Stimulated activated CD4-positive, alpha-beta T cell treated with anti-CD3 and anti-CD28 coated beads, Interleukin-2, amount 100 ng/mL, for 4 hours (primary cell): ENCODE measurements at regions not wholly inside any gene's neighbourhood (a gene's known extent, or its start where the extent isn't known, plus 50 kb on each side); places are given as distances from the start of the nearest gene placed in this dataset.

ENCODE experiments used
- DNase-seq: peaks from one replicate; pipeline ENCODE4 v3.0.0-alpha.2; 2020; ENCODE audit warnings: low read depth

- DNase-seq, result no peak
Observed at GRCh38 chr7:156223935-156224832, 411.9 kb upstream of the SHH start.

GRCh38 chr7:156222611-156223010 lies 410.3 kb upstream of the SHH start:
- DNase-seq, result no peak

DNA sequence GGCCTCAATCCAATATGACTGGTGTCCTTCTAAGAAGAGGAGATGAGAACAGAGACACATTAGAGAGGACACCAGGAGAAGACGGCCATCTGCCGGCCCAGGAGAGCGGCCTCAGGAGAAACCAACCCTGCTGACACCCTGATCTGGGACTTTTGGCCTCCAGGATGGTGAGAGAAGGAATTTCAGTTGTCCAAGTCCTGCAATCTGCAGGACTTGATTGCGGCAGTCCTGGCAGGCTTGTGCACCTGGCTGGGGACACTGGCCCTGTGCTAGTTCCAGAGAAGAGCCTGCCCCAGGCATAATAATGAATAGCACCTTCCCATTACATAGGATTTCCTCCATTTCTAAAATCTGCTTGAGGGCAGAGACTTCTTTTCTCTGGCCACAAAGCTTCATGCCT lies 409.9 kb upstream of the SHH start:
- no peak for DNase-seq

DNA sequence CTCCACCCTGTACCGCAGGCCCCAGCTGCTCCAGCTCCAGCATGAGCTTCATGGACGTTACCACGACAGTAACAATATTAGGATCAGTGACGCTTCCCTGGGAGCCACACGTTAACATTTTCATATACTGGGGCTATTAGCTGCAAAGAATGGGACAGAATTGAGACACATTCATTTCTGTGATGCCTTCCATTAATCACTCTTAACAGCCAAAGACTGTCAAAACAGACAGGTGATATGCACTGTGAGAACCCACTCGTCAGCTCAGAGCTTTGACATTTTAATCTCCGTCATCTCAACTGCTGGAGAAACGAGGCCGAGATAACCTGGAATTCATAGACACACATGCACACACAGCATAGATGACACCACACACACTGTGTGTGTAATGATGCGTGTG lies 408.4 kb upstream of the SHH start:
- no peak for DNase-seq

DNA sequence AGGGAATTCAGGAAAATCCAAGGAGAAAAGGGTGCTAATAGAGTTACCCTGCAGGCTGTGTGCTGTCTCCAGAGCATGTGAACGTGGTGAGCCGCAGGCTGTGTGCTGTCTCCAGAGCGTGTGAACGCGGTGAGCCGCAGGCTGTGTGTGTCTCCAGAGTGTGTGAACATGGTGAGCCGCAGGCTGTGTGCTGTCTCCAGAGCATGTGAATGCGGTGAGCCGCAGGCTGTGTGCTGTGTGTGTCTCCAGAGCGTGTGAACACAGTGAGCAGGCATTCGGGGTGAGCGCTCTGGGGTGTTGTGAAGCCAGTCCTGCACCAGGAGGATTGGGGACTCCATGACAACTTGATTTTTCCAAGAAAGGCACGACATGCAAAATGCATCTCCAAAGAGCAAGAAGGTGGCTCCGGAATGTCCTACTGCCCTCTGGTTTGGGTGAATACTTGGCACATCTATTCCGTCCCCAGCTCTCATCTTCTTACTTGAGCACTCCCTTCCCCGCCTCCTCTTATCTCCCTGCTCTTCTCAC lies 407.9 kb upstream of the SHH start:
- DNase-seq, result no peak

GRCh38 chr7:156219307-156220077 lies 407.2 kb upstream of the SHH start:
- DNase-seq, result no peak

GRCh38 chr7:156218544-156219306 lies 406.5 kb upstream of the SHH start:
- DNase-seq, result no peak

DNA sequence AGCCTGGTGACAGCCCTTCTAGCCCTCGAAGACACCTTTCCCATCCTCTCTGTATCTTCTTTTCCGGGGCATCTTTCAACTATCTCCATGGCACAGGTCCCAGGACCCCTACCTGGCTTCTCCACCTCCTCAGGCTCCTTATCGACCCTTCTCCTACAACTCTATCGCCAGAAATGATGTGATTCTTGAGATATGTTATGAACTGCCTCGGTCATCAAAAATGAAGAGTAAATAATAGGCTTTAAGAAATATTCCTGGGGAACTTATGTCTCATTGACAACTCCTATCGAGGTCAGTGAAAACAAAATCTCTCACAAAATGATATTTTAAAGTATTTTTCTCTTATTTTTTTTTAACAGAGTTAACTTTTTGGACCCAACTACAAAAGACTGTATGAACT lies 405.5 kb upstream of the SHH start:
- no peak for DNase-seq

DNA sequence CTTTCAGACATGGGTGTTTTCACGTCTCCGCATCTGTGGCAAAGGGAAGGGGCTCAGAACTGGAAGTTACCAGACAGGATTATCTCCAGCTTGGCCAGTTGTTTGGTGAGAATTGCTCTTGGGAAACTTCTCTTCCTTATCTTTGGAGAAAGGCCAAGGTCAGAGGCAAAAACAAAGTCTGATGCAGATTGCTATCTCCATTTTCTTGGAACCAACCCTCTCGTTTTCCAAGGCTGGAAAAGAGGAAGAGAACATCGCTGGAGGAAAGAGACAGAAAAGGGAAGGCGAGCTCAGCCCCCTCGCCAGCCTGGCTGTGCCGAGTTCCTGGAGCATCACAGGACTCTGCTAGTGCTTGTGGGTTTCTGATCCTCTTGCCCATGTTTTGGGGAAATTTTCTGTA lies 396.8 kb upstream of the SHH start:
- no peak for DNase-seq

GRCh38 chr7:156207306-156207705 lies 395.0 kb upstream of the SHH start:
- DNase-seq, result no peak

GRCh38 chr7:156206174-156206573 lies 393.9 kb upstream of the SHH start:
- DNase-seq, result no peak

DNA sequence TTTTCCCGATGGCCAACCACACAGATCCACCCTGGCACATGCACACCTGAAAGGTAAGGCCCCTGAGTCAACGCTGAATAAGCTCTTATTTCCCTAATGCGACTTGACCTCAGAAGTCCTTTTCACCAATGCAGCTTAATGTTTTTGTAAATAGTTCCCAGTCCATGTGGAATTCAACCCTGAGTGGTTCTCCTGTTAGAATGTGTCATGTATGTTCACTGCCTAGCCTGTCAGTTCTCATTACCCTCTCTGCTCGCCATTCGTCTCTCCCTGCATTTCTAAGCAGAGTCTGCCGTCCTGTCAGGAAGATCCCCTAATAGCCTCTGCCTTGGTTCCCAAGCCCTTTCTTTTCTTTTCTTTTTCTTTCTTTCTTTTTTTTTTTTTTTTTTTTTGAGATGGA lies 392.6 kb upstream of the SHH start:
- no peak for DNase-seq

GRCh38 chr7:156203923-156204322 lies 391.7 kb upstream of the SHH start:
- DNase-seq, result no peak

DNA sequence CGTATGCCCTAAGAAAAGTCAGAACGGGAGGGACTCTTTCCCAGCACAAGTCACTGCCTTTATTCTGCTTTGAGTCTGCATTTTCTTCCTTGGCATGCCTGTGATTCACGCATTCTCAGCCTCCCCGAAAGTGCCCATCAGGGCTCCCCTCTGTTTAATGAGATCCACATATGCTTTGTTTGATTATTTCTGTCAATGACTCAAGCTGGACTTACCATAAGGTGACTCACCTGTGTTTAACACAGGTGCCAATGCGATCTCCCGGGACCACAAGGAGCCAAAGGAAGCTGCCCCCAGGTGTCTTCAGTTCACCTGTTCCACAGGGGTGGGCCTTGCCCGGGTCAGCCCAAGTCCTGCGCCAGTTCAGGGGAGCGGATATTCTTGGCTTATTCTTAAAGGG lies 386.0 kb upstream of the SHH start:
- DNase-seq, result no peak

GRCh38 chr7:156196649-156197048 lies 384.4 kb upstream of the SHH start:
- no peak for DNase-seq

DNA sequence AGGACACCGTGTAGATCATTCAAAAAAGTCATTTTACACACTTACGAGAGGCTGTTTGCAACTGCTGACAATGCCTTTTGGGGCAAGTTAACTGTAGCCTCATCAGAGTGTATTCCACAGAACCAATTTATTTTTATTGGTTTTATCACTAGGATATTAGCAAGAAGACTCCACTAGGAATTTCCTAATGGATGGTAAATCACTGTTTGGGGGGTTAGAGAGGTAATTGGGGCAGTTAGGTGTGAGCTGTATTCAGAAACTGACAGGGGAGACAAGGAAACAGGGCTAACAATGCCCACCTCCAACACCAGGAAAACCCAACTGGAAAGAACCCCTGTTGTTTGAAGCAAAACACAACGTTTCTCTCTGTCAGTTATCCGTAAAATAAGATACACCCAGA lies 383.0 kb upstream of the SHH start:
- DNase-seq, result no peak

- DNase-seq, result no peak
Observed at GRCh38 chr7:156194813-156195212, 382.6 kb upstream of the SHH start.

GRCh38 chr7:156192921-156193320 lies 380.7 kb upstream of the SHH start:
- no peak for DNase-seq

GRCh38 chr7:156191090-156191489 lies 378.8 kb upstream of the SHH start:
- no peak for DNase-seq

GRCh38 chr7:156185076-156185475 lies 372.8 kb upstream of the SHH start:
- DNase-seq, result no peak

- DNase-seq, result no peak
Observed at GRCh38 chr7:156184164-156184563, 371.9 kb upstream of the SHH start.

GRCh38 chr7:156180451-156181229 lies 368.4 kb upstream of the SHH start:
- no peak for DNase-seq
